GM21737 (cell line): ENCODE measurements at regions not wholly inside any gene's neighbourhood (a gene's known extent, or its start where the extent isn't known, plus 50 kb on each side); places are given as distances from the start of the nearest gene placed in this dataset.

Experiments
- ATAC-seq: cut with Tn5 transposase; IDR thresholded peaks from one replicate; pipeline ENCODE4 v1.9.1; 2021; ENCODE audit warnings: mild to moderate bottlenecking, moderate library complexity; ENCODE audit not compliant: unreplicated experiment

- no peak for ATAC-seq
Observed at GRCh38 chr1:239913141-239913585, 178.5 kb upstream of the FMN2 start.

- no peak for ATAC-seq
Observed at GRCh38 chr1:239914751-239915231, 176.9 kb upstream of the FMN2 start.

- ATAC-seq: no peak
Observed at GRCh38 chr1:239918634-239919033, 173.0 kb upstream of the FMN2 start.

- ATAC-seq: no peak
Observed at GRCh38 chr1:239920214-239920613, 171.5 kb upstream of the FMN2 start.

GRCh38 chr1:239922778-239923522 is 168.7 kb upstream of the FMN2 start:
- ATAC-seq: no peak

- ATAC-seq: no peak
Observed at GRCh38 chr1:239924741-239925350, 166.8 kb upstream of the FMN2 start.

- ATAC-seq: no peak
Observed at GRCh38 chr1:239926184-239926583, 165.5 kb upstream of the FMN2 start.

- ATAC-seq: no peak
Observed at GRCh38 chr1:239929317-239929716, 162.4 kb upstream of the FMN2 start.

- ATAC-seq: no peak
Observed at GRCh38 chr1:239930686-239931262, 160.9 kb upstream of the FMN2 start.

GRCh38 chr1:239931341-239931740 is 160.3 kb upstream of the FMN2 start:
- no peak for ATAC-seq

GRCh38 chr1:239939602-239940001 is 152.1 kb upstream of the FMN2 start:
- ATAC-seq: no peak

GRCh38 chr1:239943761-239944160 is 147.9 kb upstream of the FMN2 start:
- no peak for ATAC-seq

GRCh38 chr1:239944666-239945065 is 147.0 kb upstream of the FMN2 start:
- no peak for ATAC-seq

GRCh38 chr1:239947801-239948200 is 143.9 kb upstream of the FMN2 start:
- ATAC-seq: no peak

GRCh38 chr1:239951511-239952140 is 140.1 kb upstream of the FMN2 start:
- ATAC-seq: no peak

- no peak for ATAC-seq
Observed at GRCh38 chr1:239952348-239953308, 139.1 kb upstream of the FMN2 start.

GRCh38 chr1:239954836-239955235 is 136.8 kb upstream of the FMN2 start:
- ATAC-seq: no peak

GRCh38 chr1:239955431-239955830 is 136.3 kb upstream of the FMN2 start:
- no peak for ATAC-seq

GRCh38 chr1:239956263-239956662 is 135.4 kb upstream of the FMN2 start:
- no peak for ATAC-seq

GRCh38 chr1:239958063-239958462 is 133.6 kb upstream of the FMN2 start:
- ATAC-seq: no peak
